ENCODE measurements at regions not wholly inside any gene's neighbourhood (a gene's known extent, or its start where the extent isn't known, plus 50 kb on each side); places are given as distances from the start of the nearest gene placed in this dataset.

GRCh38 chr4:85420831-85421230 lies 54.1 kb upstream of the ARHGAP24 start:
- H3K27ac ChIP-seq (ENCODE audit: low read depth, low read length), result no peak overlapping the region
- TF ChIP-seq CTCF (IDR thresholded peaks at IDR 0.05; ENCODE audit: low read depth, low read length), result no peak
- no peak overlapping the region for H3K4me3 ChIP-seq (ENCODE audit: low read depth, low read length)
- POLR2A ChIA-PET, result no interaction called here
- H3K27me3 ChIP-seq (ENCODE audit: control insufficient read depth, insufficient read depth, low read length), result no peaks in the 10 kb centered on the region
- no peaks in the 10 kb centered on the region for H3K9me3 ChIP-seq (ENCODE audit: control insufficient read depth, insufficient read depth, low read length)
- DNase-seq (ENCODE audit: low read depth, low spot score), result no peak
- CTCF ChIA-PET, result no interaction called here

DNA sequence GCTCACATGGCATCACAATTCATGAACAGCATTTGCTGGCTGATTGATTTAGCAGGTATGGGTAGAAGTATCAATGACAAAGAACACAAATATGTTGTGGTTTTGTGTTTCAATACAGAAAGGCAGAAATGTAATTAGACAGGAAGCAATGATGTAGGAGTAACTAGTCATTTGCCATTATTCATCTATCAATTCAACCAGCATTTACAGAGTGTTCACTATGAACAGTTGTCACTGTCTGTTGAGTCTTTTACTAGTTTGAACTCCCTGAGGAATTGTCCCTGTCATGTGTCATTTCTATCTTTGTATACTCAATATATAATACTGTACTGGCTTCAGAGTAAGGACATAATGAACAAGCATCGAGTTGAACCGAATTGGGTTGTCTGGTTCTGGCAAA lies 51.5 kb upstream of the ARHGAP24 start:
- POLR2A ChIA-PET, result no interaction called here
- no peak for TF ChIP-seq CTCF (IDR thresholded peaks at IDR 0.05; ENCODE audit: low read depth, low read length)
- no peaks in the 10 kb centered on the region for H3K27me3 ChIP-seq (ENCODE audit: control insufficient read depth, insufficient read depth, low read length)
- CTCF ChIA-PET, result no interaction called here
- no peak overlapping the region for H3K27ac ChIP-seq (ENCODE audit: low read depth, low read length)
- no peaks in the 10 kb centered on the region for H3K9me3 ChIP-seq (ENCODE audit: control insufficient read depth, insufficient read depth, low read length)
- DNase-seq (ENCODE audit: low read depth, low spot score), result no peak
- H3K4me3 ChIP-seq (ENCODE audit: low read depth, low read length), result no peak overlapping the region
